WI38 (cell line): ENCODE measurements at regions not wholly inside any gene's neighbourhood (a gene's known extent, or its start where the extent isn't known, plus 50 kb on each side); places are given as distances from the start of the nearest gene placed in this dataset.

Source experiments
- H3K4me3 ChIP-seq: 2 replicates; pipeline ENCODE4 v1.5.1; 2011; ENCODE audit warnings: low read depth, mild to moderate bottlenecking, control low read depth, low read length
- TF ChIP-seq, protein P1 (sequence below): IDR thresholded peaks from 2 replicates; pipeline ENCODE4 v1.5.1; 2012; ENCODE audit warnings: low read depth, mild to moderate bottlenecking, control low read depth, low read length

DNA sequence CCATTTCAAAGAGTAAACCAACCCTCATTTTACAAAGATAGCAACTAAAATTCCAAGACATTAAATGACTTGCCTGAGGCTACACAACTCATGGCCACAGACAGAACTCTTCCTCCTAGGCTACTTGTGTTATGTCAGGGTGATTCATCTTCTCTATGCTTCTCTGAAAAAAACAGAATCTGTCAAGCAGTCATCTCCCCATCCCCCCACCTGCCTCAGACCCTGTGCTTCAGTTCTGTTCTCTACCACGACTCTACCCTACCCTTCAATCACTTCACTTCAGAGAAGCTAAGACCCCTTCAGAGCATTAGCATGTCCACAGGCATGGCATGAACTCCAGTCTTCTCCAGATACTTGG is 277.7 kb upstream of the PTGER4 start:
- H3K4me3 ChIP-seq: no peak overlapping the region
- TF ChIP-seq, protein P1, sequence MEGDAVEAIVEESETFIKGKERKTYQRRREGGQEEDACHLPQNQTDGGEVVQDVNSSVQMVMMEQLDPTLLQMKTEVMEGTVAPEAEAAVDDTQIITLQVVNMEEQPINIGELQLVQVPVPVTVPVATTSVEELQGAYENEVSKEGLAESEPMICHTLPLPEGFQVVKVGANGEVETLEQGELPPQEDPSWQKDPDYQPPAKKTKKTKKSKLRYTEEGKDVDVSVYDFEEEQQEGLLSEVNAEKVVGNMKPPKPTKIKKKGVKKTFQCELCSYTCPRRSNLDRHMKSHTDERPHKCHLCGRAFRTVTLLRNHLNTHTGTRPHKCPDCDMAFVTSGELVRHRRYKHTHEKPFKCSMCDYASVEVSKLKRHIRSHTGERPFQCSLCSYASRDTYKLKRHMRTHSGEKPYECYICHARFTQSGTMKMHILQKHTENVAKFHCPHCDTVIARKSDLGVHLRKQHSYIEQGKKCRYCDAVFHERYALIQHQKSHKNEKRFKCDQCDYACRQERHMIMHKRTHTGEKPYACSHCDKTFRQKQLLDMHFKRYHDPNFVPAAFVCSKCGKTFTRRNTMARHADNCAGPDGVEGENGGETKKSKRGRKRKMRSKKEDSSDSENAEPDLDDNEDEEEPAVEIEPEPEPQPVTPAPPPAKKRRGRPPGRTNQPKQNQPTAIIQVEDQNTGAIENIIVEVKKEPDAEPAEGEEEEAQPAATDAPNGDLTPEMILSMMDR: no peak

DNA sequence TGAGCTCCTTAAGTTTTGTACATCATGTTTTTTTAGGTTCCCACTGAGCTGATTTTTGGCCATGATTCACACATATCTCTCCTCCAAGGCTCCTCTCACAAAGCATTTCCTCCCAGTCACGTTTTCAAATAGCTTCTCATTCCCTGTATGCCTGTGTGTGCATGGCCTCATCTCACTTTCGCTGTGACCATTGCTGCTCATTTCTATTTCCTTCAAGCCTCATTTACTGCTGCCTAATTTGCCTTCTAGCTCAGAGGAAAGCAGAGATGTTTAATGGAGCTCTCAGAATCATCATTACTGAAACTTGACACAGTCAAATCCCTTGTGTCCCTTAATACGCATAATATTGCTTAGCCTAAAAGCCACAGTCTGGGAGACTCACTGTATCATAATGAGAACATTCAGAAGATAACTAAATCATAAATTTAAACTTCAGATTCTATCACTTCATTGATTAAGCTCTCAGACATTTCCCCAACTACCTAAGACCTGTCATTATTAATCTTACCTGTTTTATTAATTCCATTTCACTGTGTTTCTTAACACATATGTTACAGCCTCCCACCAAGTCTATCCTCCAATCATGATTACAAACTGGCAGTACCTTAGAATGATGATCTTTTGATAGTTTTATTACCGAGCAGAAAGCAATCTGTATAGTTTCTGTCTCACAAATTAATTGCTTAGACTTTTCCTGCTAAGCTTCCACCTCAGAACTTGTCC is 278.3 kb upstream of the PTGER4 start:
- TF ChIP-seq, protein P1: no peak
- no peak overlapping the region for H3K4me3 ChIP-seq

DNA sequence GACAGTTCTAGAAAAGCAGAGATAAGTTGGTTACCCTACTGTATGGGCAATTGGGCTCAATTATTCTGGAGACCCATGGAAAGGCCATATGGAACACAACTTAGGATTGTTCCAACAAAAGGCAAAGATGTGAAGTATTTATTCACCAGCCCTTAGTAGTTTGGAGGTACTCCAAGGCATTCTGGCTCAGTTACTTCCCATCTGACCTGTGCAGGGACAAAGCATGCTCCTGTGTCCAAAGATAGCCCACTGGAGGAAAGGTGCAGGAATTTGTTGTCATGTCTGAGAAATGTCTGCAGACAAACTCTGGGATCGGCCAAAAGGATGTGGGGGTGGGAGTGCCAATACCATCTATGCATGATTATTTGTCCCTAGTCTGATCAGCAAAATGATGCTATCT is 279.5 kb upstream of the PTGER4 start:
- TF ChIP-seq, protein P1: no peak
- no peak overlapping the region for H3K4me3 ChIP-seq

DNA sequence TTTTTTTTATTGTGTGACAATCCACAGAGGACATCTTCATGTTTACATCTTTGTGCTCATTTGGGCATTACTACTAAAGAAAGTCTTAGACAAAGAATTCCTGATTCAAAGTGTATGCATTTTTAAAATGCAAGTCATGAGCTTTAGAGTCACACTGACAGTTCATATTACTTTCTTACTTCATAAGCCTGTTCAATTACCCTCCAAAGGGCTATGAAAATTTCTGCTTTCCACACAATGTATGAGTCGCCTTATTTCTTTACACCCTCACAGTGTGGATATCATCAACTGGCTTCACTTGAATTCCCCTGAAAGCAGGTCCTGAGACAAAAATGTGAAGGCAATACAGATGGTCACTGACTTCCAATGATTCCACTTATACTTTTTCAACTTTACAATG is 280.4 kb upstream of the PTGER4 start:
- TF ChIP-seq, protein P1: no peak
- no peak overlapping the region for H3K4me3 ChIP-seq

DNA sequence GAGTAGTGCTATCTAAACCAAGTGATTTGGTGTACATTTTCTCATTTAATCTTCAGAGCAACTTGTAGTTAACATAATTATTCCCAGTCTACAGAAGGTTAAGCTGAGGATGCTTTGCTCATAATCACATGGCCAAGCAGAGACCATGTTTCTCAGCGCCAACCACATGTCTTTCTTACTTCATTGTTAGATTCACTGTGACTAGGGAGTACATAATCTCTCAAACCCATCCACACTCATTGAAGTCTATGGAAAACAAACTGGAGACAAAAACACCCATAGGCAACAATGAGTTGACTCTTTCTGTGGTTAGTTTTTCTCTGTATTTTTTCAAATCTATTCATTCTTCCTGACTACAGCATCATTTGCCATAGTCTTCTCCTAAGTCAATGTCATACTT is 281.7 kb upstream of the PTGER4 start:
- TF ChIP-seq, protein P1: no peak
- H3K4me3 ChIP-seq: no peak overlapping the region

DNA sequence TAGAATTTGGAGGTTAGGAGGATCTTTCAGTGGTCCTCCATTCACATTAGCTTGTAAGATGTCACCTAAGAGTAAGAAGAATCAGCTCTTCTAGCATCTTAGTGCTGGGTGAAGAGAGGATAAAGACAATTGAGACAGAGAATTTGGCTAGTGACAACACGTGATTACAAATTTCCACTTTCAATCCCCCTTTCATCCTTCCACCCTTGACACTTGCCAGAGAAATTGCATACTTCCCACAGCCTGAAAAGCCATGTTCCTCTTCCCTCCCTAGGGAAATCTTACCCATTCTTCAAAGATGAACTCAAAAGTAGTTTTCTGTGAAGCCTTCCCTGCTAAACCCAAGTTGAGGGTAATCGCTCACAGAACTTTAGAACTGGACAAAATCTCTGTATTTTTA is 282.6 kb upstream of the PTGER4 start:
- H3K4me3 ChIP-seq: no peak overlapping the region
- TF ChIP-seq, protein P1: no peak

DNA sequence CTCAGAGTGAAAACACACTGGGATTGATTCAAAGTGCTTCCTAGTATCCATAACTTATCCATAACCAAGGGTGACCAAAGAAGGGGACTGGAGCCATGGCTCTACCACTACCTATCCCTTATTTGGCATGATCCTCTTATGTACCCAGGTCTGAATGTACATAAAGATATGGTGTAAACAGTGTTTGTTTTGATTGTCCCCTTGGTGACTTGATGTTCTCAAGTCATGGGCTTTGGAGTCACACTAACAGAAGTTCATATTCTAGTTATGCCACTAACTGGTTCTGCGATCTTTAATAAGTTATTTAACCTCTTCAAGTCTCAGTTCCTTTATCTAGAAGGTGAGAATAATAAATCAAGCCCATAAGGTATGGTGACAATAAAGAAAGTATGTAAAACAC is 283.4 kb upstream of the PTGER4 start:
- H3K4me3 ChIP-seq: no peak overlapping the region
- TF ChIP-seq, protein P1: no peak
